IMR-90 (cell line): ENCODE measurements at regions not wholly inside any gene's neighbourhood (a gene's known extent, or its start where the extent isn't known, plus 50 kb on each side); places are given as distances from the start of the nearest gene placed in this dataset.

Source experiments
- ATAC-seq: fragments of 200-7000 bp; cut with Tn5 transposase; 2 replicates; pipeline ENCODE4 v1.9.1; 2020; ENCODE audit warnings: low read depth, mild to moderate bottlenecking, moderate library complexity
- BruUV-seq: library from RNA; stranded (reverse); fragments of 400-500 nt; replicated peaks from 2 replicates; lab custom pipeline; 2021; lab: Mats Ljungman, UMichigan
- CTCF ChIA-PET: fragments of 300-600 bp; formaldehyde crosslinking; extraction: SDS; loops from one replicate; lab custom pipeline; 2021; ENCODE audit warnings: antibody characterized with exemption; lab: Yijun Ruan, JAX
- POLR2A ChIA-PET: fragments of 300-600 bp; sonication (Branson Sonifier 250); formaldehyde crosslinking; loops from one replicate; lab custom pipeline; 2022; ENCODE audit warnings: antibody characterized with exemption; ENCODE audit not compliant: unreplicated experiment; lab: Charles Lee
- DNase-seq: peaks from one replicate; pipeline ENCODE4 v3.0.0; 2013
- H2AFZ ChIP-seq: replicated peaks from 2 replicates; pipeline ENCODE3; 2013; ENCODE audit warnings: low read length, mild to moderate bottlenecking; ENCODE audit not compliant: poor library complexity
- H2AK5ac ChIP-seq: 2 replicates; pipeline ENCODE4 v1.6.1; 2013; ENCODE audit warnings: low read depth, low read length, inconsistent platforms
- H2AK9ac ChIP-seq: replicated peaks from 2 replicates; pipeline ENCODE3; 2013; ENCODE audit warnings: mild to moderate bottlenecking, low read depth, low read length, moderate library complexity; ENCODE audit not compliant: poor library complexity
- H2BK120ac ChIP-seq: 2 replicates; pipeline ENCODE4 v1.6.1; 2013; ENCODE audit warnings: low read depth, low read length, inconsistent platforms
- H2BK15ac ChIP-seq: 3 replicates; pipeline ENCODE4 v1.6.1; 2013; ENCODE audit warnings: low read depth, low read length, inconsistent platforms
- H2BK20ac ChIP-seq: 2 replicates; pipeline ENCODE4 v1.6.1; 2013; ENCODE audit warnings: low read depth, mild to moderate bottlenecking, inconsistent platforms, low read length, moderate library complexity
- H2BK5ac ChIP-seq: 2 replicates; pipeline ENCODE4 v1.6.1; 2013; ENCODE audit warnings: mild to moderate bottlenecking, low read depth, low read length, inconsistent platforms; ENCODE audit not compliant: poor library complexity, severe bottlenecking
- H3K14ac ChIP-seq: replicated peaks from 2 replicates; pipeline ENCODE4 v1.6.1; 2013; ENCODE audit warnings: low read depth, low read length, inconsistent platforms
- H3K18ac ChIP-seq: 2 replicates; pipeline ENCODE4 v1.6.1; 2013; ENCODE audit warnings: low read depth, low read length, control low read depth
- H3K23ac ChIP-seq: 2 replicates; pipeline ENCODE4 v1.6.1; 2013; ENCODE audit warnings: low read depth, low read length, inconsistent platforms
- H3K27ac ChIP-seq: 2 replicates; pipeline ENCODE4 v1.5.1; 2013; ENCODE audit warnings: mild to moderate bottlenecking, control low read depth, low read length; ENCODE audit not compliant: insufficient read depth
- H3K27me3 ChIP-seq: 2 replicates; pipeline ENCODE4 v1.6.1; 2013; ENCODE audit warnings: low read length; ENCODE audit not compliant: control insufficient read depth, insufficient read depth
- H3K36me3 ChIP-seq: 2 replicates; pipeline ENCODE4 v1.6.1; 2013; ENCODE audit warnings: low read length, mixed read lengths; ENCODE audit not compliant: control insufficient read depth, insufficient read depth
- H3K4ac ChIP-seq: 2 replicates; pipeline ENCODE4 v1.6.1; 2013; ENCODE audit warnings: low read depth, low read length, inconsistent platforms
- H3K4me1 ChIP-seq: 2 replicates; pipeline ENCODE4 v1.6.1; 2013; ENCODE audit warnings: low read length, mixed read lengths; ENCODE audit not compliant: control insufficient read depth, insufficient read depth
- H3K4me2 ChIP-seq: 2 replicates; pipeline ENCODE4 v1.6.1; 2013; ENCODE audit warnings: low read depth, mild to moderate bottlenecking, control low read depth, low read length, moderate library complexity
- H3K4me3 ChIP-seq: 2 replicates; pipeline ENCODE4 v1.5.1; 2013; ENCODE audit warnings: low read depth, mild to moderate bottlenecking, control low read depth, low read length, moderate library complexity; ENCODE audit not compliant: insufficient read depth
- H3K56ac ChIP-seq: 2 replicates; pipeline ENCODE4 v1.6.1; 2013; ENCODE audit warnings: low read length, inconsistent platforms; ENCODE audit not compliant: insufficient read depth; ENCODE audit errors: extremely low read depth
- H3K79me1 ChIP-seq, 2 experiments: 2 replicates each; pipeline ENCODE4 v1.6.1; 2013; ENCODE audit warnings: low read length in 2 of 2, inconsistent platforms in 1 of 2, low read depth in 1 of 2
- H3K9ac ChIP-seq: 2 replicates; pipeline ENCODE4 v1.6.1; 2013; ENCODE audit warnings: low read depth, low read length, control low read depth
- H3K9me1 ChIP-seq: 2 replicates; pipeline ENCODE4 v1.6.1; 2013; ENCODE audit warnings: low read length, inconsistent platforms; ENCODE audit not compliant: insufficient read depth
- H3K9me3 ChIP-seq: 2 replicates; pipeline ENCODE4 v1.6.1; 2013; ENCODE audit warnings: low read length; ENCODE audit not compliant: control insufficient read depth, insufficient read depth
- H4K20me1 ChIP-seq: 2 replicates; pipeline ENCODE4 v1.6.1; 2013; ENCODE audit warnings: low read length, inconsistent platforms; ENCODE audit not compliant: insufficient read depth
- H4K5ac ChIP-seq: 2 replicates; pipeline ENCODE4 v1.6.1; 2013; ENCODE audit warnings: mild to moderate bottlenecking, low read depth, low read length, control low read depth
- H4K8ac ChIP-seq, 2 experiments: 2 replicates each; pipeline ENCODE4 v1.6.1; 2013; ENCODE audit warnings: low read depth in 2 of 2, low read length in 2 of 2, control low read depth in 1 of 2, inconsistent platforms in 1 of 2
- H4K91ac ChIP-seq: 2 replicates; pipeline ENCODE4 v1.6.1; 2013; ENCODE audit warnings: low read depth, low read length, inconsistent platforms; ENCODE audit not compliant: insufficient read depth
- BHLHE40 ChIP-seq: fragments of 150-350 bp; IDR thresholded peaks from 2 replicates; pipeline ENCODE4 v1.6.1; 2016; ENCODE audit warnings: mild to moderate bottlenecking, low read depth, low read length
- CEBPB ChIP-seq: IDR thresholded peaks from 2 replicates; pipeline ENCODE4 v1.6.1; 2012; ENCODE audit warnings: low read depth, low read length, improper control_type of control experiment
- MAZ ChIP-seq: IDR thresholded peaks from 2 replicates; pipeline ENCODE4 v1.6.1; 2012; ENCODE audit warnings: low read depth, mild to moderate bottlenecking, low read length, improper control_type of control experiment, moderate library complexity, borderline replicate concordance
- NFE2L2 ChIP-seq: fragments of 150-350 bp; IDR thresholded peaks from 2 replicates; pipeline ENCODE4 v1.6.1; 2016; ENCODE audit warnings: low read depth, mild to moderate bottlenecking, low read length
- POLR2A ChIP-seq: IDR thresholded peaks from 2 replicates; pipeline ENCODE4 v1.6.1; 2012; ENCODE audit warnings: mild to moderate bottlenecking, low read depth, low read length
- RAD21 ChIP-seq: IDR thresholded peaks from 2 replicates; pipeline ENCODE4 v1.6.1; 2012; ENCODE audit warnings: low read length, improper control_type of control experiment
- RFX5 ChIP-seq: IDR thresholded peaks from 2 replicates; pipeline ENCODE4 v1.8.0; 2012; ENCODE audit warnings: low read depth, mild to moderate bottlenecking, low read length, moderate library complexity
- SMC3 ChIP-seq: fragments of 150-350 bp; IDR thresholded peaks from 2 replicates; pipeline ENCODE4 v1.6.1; 2016; ENCODE audit warnings: low read depth, mild to moderate bottlenecking, antibody characterized with exemption, low read length, moderate library complexity
- dilution Hi-C: fragments of 300-500 bp; cut with HindIII; formaldehyde crosslinking; loops from one replicate; pipeline ENCODE4 v1.14.3; 2018; ENCODE audit warnings: low sequenced_read_pairs; ENCODE audit not compliant: unreplicated experiment
- in situ Hi-C: fragments of 300-500 bp; cut with MboI; formaldehyde crosslinking; loops from 3 replicates; pipeline ENCODE4 v1.14.3; 2019; ENCODE audit warnings: low sequenced_read_pairs, inconsistent platforms, mixed read lengths
- intact Hi-C: fragments of 100-400 bp; cut with micrococcal nuclease; formaldehyde crosslinking; loops from 2 replicates; pipeline ENCODE4 v1.10.0; 2022
- TF ChIP-seq, protein P1 (sequence below): fragments of 150-350 bp; IDR thresholded peaks from 2 replicates; pipeline ENCODE4 v1.6.1; 2016; ENCODE audit warnings: low read depth, mild to moderate bottlenecking, low read length, moderate library complexity, borderline replicate concordance
- TF ChIP-seq, protein P2 (sequence below): conservative IDR thresholded peaks from 2 replicates; pipeline ENCODE4 v1.5.1; 2012; ENCODE audit warnings: mild to moderate bottlenecking, low read depth, low read length, improper control_type of control experiment
- TF ChIP-seq, protein P3 (sequence below): fragments of 150-350 bp; IDR thresholded peaks from 2 replicates; pipeline ENCODE4 v1.6.1; 2017; ENCODE audit warnings: mild to moderate bottlenecking, antibody characterized with exemption, low read length, low read depth

DNA sequence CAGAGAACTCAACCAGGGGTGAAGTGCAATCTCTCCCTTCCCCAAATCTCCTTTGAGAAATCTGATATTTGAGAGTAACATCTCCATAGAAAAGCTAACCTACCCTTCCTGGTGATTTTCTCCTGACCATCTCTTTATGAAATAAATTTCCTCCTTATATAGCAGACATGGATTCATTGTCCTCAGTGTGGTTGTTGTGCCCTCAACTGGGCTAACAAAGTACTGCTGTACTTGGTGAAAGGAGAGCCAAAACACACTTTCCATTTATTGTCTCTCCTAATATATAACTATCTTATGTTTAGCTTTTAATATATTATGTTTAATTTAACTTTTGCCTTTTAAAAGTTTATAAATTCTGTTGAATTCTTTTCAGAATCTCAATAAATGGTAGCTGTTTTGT is 65.1 kb upstream of the SLCO1B1 start:
- Histone ChIP-seq H3K36me3 (no peaks in the 10 kb centered on the region), H3K4ac (no peak overlapping the region), H4K5ac (no peak overlapping the region), H3K9ac (no peak overlapping the region), H3K18ac (no peak overlapping the region), H3K14ac (no peak overlapping the region), H3K79me1 (no peaks in the 10 kb centered on the region), H2BK20ac (no peak overlapping the region), H3K4me1 (no peaks in the 10 kb centered on the region), H2BK5ac (no peak overlapping the region), H3K4me2 (no peak overlapping the region), H2BK15ac (no peak overlapping the region), H3K27ac (no peak overlapping the region), H4K20me1 (no peaks in the 10 kb centered on the region), H3K56ac (no peak overlapping the region), H4K91ac (no peak overlapping the region), H3K27me3 (no peaks in the 10 kb centered on the region), H2AFZ (no peak overlapping the region), H4K8ac (no peak overlapping the region), H2AK5ac (no peak overlapping the region), H3K4me3 (no peak overlapping the region), H3K23ac (no peak overlapping the region), H2BK120ac (no peak overlapping the region), H2AK9ac (no peak overlapping the region), H3K9me3 (peaks cover 2% of the 10 kb centered on the region), H3K9me1 (no peaks in the 10 kb centered on the region)
- ChIA-PET POLR2A (no interaction called here), CTCF (no interaction called here)
- TF ChIP-seq RFX5, result no peak
- TF ChIP-seq RAD21, result no peak
- no peak for TF ChIP-seq BHLHE40
- no peak for TF ChIP-seq NFE2L2
- no peak for TF ChIP-seq MAZ
- TF ChIP-seq, protein P1, sequence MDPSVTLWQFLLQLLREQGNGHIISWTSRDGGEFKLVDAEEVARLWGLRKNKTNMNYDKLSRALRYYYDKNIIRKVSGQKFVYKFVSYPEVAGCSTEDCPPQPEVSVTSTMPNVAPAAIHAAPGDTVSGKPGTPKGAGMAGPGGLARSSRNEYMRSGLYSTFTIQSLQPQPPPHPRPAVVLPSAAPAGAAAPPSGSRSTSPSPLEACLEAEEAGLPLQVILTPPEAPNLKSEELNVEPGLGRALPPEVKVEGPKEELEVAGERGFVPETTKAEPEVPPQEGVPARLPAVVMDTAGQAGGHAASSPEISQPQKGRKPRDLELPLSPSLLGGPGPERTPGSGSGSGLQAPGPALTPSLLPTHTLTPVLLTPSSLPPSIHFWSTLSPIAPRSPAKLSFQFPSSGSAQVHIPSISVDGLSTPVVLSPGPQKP, result no peak
- TF ChIP-seq, protein P2, sequence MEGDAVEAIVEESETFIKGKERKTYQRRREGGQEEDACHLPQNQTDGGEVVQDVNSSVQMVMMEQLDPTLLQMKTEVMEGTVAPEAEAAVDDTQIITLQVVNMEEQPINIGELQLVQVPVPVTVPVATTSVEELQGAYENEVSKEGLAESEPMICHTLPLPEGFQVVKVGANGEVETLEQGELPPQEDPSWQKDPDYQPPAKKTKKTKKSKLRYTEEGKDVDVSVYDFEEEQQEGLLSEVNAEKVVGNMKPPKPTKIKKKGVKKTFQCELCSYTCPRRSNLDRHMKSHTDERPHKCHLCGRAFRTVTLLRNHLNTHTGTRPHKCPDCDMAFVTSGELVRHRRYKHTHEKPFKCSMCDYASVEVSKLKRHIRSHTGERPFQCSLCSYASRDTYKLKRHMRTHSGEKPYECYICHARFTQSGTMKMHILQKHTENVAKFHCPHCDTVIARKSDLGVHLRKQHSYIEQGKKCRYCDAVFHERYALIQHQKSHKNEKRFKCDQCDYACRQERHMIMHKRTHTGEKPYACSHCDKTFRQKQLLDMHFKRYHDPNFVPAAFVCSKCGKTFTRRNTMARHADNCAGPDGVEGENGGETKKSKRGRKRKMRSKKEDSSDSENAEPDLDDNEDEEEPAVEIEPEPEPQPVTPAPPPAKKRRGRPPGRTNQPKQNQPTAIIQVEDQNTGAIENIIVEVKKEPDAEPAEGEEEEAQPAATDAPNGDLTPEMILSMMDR, result no peak
- TF ChIP-seq SMC3, result no peak
- TF ChIP-seq, protein P3, sequence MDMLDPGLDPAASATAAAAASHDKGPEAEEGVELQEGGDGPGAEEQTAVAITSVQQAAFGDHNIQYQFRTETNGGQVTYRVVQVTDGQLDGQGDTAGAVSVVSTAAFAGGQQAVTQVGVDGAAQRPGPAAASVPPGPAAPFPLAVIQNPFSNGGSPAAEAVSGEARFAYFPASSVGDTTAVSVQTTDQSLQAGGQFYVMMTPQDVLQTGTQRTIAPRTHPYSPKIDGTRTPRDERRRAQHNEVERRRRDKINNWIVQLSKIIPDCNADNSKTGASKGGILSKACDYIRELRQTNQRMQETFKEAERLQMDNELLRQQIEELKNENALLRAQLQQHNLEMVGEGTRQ, result no peak
- no peak for TF ChIP-seq POLR2A
- no peak for TF ChIP-seq CEBPB
- no peak for ATAC-seq
- dilution Hi-C loops, result no loop called here
- BruUV-seq, result no TSS peak
- intact Hi-C loops, result no loop called here
- in situ Hi-C loops, result no loop called here
- no peak for DNase-seq
